ENCODE measurements at regions not wholly inside any gene's neighbourhood (a gene's known extent, or its start where the extent isn't known, plus 50 kb on each side); places are given as distances from the start of the nearest gene placed in this dataset.

- FAIRE-seq (no peak), DNase-seq (ENCODE audit: low read depth, low spot score) (no peak)
- no peak overlapping the region for H3K4me3 ChIP-seq (replicated peaks in 1 of 3; ENCODE audit: insufficient read depth in 1 of 3, low read depth in 1 of 3, low read length in 3 of 3)
- H3K9ac ChIP-seq (replicated peaks; ENCODE audit: extremely low read depth, insufficient read depth, low read length) = no peak overlapping the region
- ChIA-PET CTCF (interaction anchor here (1.0 kb wide), 1 partner anchor 13 kb away, joined by 3 read pairs; no protein-coding TSS in a partner anchor), POLR2A (no interaction called here)
- intact Hi-C loops (cut with micrococcal nuclease) (no loop called here), dilution Hi-C loops (cut with MboI; ENCODE audit: extremely low pct_ligation_motif_present, low sequenced_read_pairs) (no loop called here)
- no peaks in the 10 kb centered on the region for H3K79me2 ChIP-seq (ENCODE audit: control insufficient read depth, insufficient read depth, low read length)
- H3K4me1 ChIP-seq (ENCODE audit: control insufficient read depth, extremely low read depth, insufficient read depth, low read length) = no peaks in the 10 kb centered on the region
- H4K20me1 ChIP-seq (replicated peaks; ENCODE audit: control insufficient read depth, extremely low read depth, insufficient read depth, low read length) = no peaks in the 10 kb centered on the region
- H3K36me3 ChIP-seq (ENCODE audit: control insufficient read depth in 2 of 2, extremely low read depth in 1 of 2, insufficient read depth in 2 of 2, low read length in 2 of 2) = no peaks in the 10 kb centered on the region
- H3K27me3 ChIP-seq (ENCODE audit: control insufficient read depth in 2 of 2, insufficient read depth in 2 of 2, low read length in 2 of 2) = no peaks in the 10 kb centered on the region
- H3K9me1 ChIP-seq (replicated peaks; ENCODE audit: control insufficient read depth, extremely low read depth, insufficient read depth, low read length) = no peaks in the 10 kb centered on the region
- TF ChIP-seq FOS (IDR thresholded peaks at IDR 0.05; ENCODE audit: borderline replicate concordance, insufficient read depth, low read length) (no peak), MYC (IDR thresholded peaks at IDR 0.05; ENCODE audit: low read depth, low read length) (no peak), POLR2A (IDR thresholded peaks at IDR 0.05; ENCODE audit: low read depth, low read length) (no peak), EZH2 (IDR thresholded peaks at IDR 0.05; ENCODE audit: borderline replicate concordance, low read depth, low read length, severe bottlenecking) (no peak), JUN (IDR thresholded peaks at IDR 0.05; ENCODE audit: borderline replicate concordance, insufficient read depth, insufficient read length, low read depth) (no peak), GATA2 (IDR thresholded peaks at IDR 0.05; ENCODE audit: insufficient read depth, insufficient read length, low read depth, low read length) (no peak), MAX (IDR thresholded peaks at IDR 0.05; ENCODE audit: insufficient read depth, insufficient read length) (no peak), POLR2AphosphoS5 (IDR thresholded peaks at IDR 0.05; ENCODE audit: insufficient read depth, low read depth, low read length) (no peak), CTCF (IDR thresholded peaks at IDR 0.05; ENCODE audit: extremely low read depth in 1 of 2, insufficient read depth in 1 of 2, low read depth in 1 of 2, low read length in 2 of 2) (no peak)
- no peak overlapping the region for H2AFZ ChIP-seq (ENCODE audit: low read depth, low read length)
- no peaks in the 10 kb centered on the region for H3K9me3 ChIP-seq (replicated peaks; ENCODE audit: control insufficient read depth, insufficient read depth, low read length)
- no peak overlapping the region for H3K4me2 ChIP-seq (ENCODE audit: insufficient read depth, low read length)
- H3K27ac ChIP-seq (ENCODE audit: insufficient read depth, low read depth, low read length) = no peak overlapping the region
- no TSS peak for BruUV-seq (replicated peaks)
Observed at GRCh38 chr2:149871091-149871885, 283.7 kb upstream of the MMADHC start.
